Fibroblast of mammary gland (primary cell): ENCODE measurements at regions not wholly inside any gene's neighbourhood (a gene's known extent, or its start where the extent isn't known, plus 50 kb on each side); places are given as distances from the start of the nearest gene placed in this dataset.

Experiments used
- DNase-seq: peaks from one replicate; pipeline ENCODE4 v3.0.0-alpha.2; 2010; ENCODE audit warnings: low read depth
- H3K4me3 ChIP-seq: 2 replicates; pipeline ENCODE4 v1.5.1; 2011; ENCODE audit warnings: low read depth, mild to moderate bottlenecking, low read length, moderate library complexity; ENCODE audit not compliant: control insufficient read depth
- TF ChIP-seq, protein P1 (sequence below): conservative IDR thresholded peaks from 2 replicates; pipeline ENCODE4 v1.5.1; 2011; ENCODE audit warnings: low read depth, low read length, inconsistent platforms; ENCODE audit not compliant: control insufficient read depth, insufficient read depth

DNA sequence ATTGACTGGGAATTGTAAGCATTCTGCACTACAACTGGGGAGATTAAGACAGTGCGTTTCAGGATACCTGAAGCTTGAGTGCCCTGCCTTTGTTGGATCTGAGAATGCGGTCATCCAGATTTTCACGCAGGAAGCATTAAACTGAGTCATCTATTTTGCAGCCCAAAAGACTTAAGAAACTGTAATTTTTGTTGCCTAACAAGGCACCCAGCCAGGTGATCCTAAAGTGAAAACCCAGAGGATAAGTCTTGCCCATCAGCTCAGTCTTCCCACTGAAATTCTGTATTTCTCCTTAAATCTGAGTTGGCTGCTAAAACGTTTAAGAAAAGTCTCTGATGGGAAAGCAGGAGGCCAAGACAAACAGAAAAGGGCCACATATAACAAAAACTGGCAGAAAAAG lies 242.5 kb upstream of the TMCO5A start:
- DNase-seq, result peak; percentile 29
- H3K4me3 ChIP-seq, result no peak overlapping the region
- TF ChIP-seq, protein P1, sequence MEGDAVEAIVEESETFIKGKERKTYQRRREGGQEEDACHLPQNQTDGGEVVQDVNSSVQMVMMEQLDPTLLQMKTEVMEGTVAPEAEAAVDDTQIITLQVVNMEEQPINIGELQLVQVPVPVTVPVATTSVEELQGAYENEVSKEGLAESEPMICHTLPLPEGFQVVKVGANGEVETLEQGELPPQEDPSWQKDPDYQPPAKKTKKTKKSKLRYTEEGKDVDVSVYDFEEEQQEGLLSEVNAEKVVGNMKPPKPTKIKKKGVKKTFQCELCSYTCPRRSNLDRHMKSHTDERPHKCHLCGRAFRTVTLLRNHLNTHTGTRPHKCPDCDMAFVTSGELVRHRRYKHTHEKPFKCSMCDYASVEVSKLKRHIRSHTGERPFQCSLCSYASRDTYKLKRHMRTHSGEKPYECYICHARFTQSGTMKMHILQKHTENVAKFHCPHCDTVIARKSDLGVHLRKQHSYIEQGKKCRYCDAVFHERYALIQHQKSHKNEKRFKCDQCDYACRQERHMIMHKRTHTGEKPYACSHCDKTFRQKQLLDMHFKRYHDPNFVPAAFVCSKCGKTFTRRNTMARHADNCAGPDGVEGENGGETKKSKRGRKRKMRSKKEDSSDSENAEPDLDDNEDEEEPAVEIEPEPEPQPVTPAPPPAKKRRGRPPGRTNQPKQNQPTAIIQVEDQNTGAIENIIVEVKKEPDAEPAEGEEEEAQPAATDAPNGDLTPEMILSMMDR, result no peak

- no peak for DNase-seq
- TF ChIP-seq, protein P1, result no peak
- H3K4me3 ChIP-seq, result no peak overlapping the region
Observed at GRCh38 chr15:37693926-37694325, 240.5 kb upstream of the TMCO5A start.

DNA sequence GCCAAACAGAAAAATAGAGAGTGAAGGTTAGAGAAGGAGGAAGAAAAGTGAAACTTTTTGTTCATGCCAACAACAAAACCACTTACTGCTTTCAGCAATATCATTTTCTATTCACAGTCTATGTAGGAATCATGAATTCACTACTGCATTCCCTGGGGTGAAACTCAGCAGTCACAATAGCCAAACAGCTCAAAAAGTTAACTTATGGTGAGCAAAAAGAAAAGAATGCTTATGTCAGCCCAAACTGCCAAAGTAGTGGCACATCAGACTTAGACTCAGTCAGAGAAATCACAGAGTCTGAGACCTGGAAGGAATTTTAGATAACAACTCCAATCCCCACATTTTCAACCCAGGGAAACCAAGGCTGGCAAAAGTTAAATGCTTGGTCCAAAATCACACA lies 238.7 kb upstream of the TMCO5A start:
- TF ChIP-seq, protein P1, result no peak
- H3K4me3 ChIP-seq, result no peak overlapping the region
- DNase-seq, result no peak

- no peak overlapping the region for H3K4me3 ChIP-seq
- TF ChIP-seq, protein P1, result no peak
- DNase-seq, result peak; percentile 21
Observed at GRCh38 chr15:37698679-37699078, 235.8 kb upstream of the TMCO5A start.

DNA sequence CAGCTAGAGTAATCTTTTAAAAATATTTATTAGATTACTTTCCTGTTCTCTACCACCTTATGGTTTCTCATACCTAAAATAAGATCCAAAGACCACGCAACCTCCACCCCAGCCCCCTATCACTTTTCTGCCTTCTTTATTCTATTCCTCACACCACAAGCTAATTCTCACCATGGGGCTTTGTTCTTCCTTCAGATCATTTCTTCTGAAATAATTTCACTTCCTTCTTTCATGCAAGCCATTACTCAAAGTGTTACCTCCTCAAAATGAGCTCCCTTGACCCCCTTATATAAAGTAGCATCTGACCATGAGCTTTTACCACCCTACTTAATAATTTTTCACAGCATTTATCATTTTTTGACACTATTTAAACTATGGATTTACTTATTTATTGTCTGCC lies 233.2 kb upstream of the TMCO5A start:
- no peak overlapping the region for H3K4me3 ChIP-seq
- TF ChIP-seq, protein P1, result no peak
- DNase-seq, result no peak

- TF ChIP-seq, protein P1, result no peak
- no peak for DNase-seq
- H3K4me3 ChIP-seq, result no peak overlapping the region
Observed at GRCh38 chr15:37709669-37710068, 224.8 kb upstream of the TMCO5A start.

DNA sequence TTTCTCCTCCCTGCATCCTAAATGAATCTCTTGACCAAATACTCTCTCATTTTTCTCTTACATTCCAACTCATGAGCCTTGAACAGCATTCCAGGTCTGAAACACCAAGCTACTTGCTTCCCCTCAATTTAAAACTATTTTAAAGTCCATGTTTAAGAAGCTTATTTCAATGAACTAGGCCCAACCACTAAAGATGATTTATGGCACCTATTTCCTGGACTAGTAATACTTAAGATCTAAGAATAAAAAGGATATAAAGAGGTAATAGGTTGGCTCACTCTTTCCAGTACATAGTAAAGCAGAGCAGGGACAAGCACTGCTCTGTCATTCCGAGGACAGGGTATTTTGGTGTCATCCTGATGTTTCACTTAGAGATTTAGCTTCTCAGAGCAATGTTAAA lies 219.3 kb upstream of the TMCO5A start:
- DNase-seq, result no peak
- TF ChIP-seq, protein P1, result no peak
- H3K4me3 ChIP-seq, result no peak overlapping the region
